Progenitor cell of endocrine pancreas (in vitro differentiated cells): ENCODE measurements at regions not wholly inside any gene's neighbourhood (a gene's known extent, or its start where the extent isn't known, plus 50 kb on each side); places are given as distances from the start of the nearest gene placed in this dataset.

Source experiments
- DNase-seq: peaks from one replicate; pipeline ENCODE4 v3.0.0; 2021; ENCODE audit warnings: low spot score; ENCODE audit not compliant: unreplicated experiment
- H3K27ac Mint-ChIP-seq: 2 replicates; pipeline ENCODE4 v1.8.0; 2021; ENCODE audit warnings: mild to moderate bottlenecking, moderate library complexity, mixed read lengths
- H3K27me3 Mint-ChIP-seq: 2 replicates; pipeline ENCODE4 v1.8.0; 2021; ENCODE audit warnings: mixed read lengths
- H3K36me3 Mint-ChIP-seq: 2 replicates; pipeline ENCODE4 v1.8.0; 2022; ENCODE audit warnings: mixed read lengths; ENCODE audit not compliant: insufficient read depth
- H3K4me1 Mint-ChIP-seq: 2 replicates; pipeline ENCODE4 v1.8.0; 2021; ENCODE audit warnings: low read depth, mixed read lengths
- H3K4me3 Mint-ChIP-seq: 2 replicates; pipeline ENCODE4 v1.8.0; 2021; ENCODE audit warnings: low read depth, mild to moderate bottlenecking, moderate library complexity, mixed read lengths
- H3K9me3 Mint-ChIP-seq: 2 replicates; pipeline ENCODE4 v1.8.0; 2021; ENCODE audit warnings: low read depth, mixed read lengths
- TF ChIP-seq, protein P1 (sequence below): fragments of 200-600 bp; sonication (generic); IDR thresholded peaks from one replicate; pipeline ENCODE4 v1.5.0; 2021; ENCODE audit warnings: antibody characterized with exemption, mild to moderate bottlenecking; ENCODE audit not compliant: unreplicated experiment

DNA sequence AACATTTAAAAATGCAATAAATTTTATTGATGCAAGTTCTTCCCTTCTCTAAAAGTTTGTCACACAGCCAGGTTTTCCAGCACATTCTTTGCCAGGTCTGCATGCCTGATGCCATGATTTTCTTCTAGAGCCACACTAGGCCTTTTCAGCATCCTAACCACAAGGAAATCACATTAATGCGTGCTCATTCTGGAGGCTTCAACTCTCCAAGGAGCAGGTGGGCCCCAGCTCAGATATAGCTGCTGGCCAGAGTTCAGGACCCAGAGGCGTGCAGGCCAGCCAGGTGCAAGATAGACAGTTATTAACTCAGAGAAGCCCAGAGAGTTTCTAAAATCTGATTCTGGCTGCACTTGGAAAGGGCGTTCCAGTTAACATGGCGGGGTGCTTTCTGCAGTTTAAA is 124.5 kb upstream of the MAF start:
- Mint-ChIP-seq H3K9me3 (peaks cover 9% of the 10 kb centered on the region), H3K27ac (no peak overlapping the region), H3K4me1 (peaks cover 13% of the 10 kb centered on the region), H3K36me3 (peaks cover 3% of the 10 kb centered on the region), H3K4me3 (no peak overlapping the region), H3K27me3 (no peaks in the 10 kb centered on the region)
- TF ChIP-seq, protein P1, sequence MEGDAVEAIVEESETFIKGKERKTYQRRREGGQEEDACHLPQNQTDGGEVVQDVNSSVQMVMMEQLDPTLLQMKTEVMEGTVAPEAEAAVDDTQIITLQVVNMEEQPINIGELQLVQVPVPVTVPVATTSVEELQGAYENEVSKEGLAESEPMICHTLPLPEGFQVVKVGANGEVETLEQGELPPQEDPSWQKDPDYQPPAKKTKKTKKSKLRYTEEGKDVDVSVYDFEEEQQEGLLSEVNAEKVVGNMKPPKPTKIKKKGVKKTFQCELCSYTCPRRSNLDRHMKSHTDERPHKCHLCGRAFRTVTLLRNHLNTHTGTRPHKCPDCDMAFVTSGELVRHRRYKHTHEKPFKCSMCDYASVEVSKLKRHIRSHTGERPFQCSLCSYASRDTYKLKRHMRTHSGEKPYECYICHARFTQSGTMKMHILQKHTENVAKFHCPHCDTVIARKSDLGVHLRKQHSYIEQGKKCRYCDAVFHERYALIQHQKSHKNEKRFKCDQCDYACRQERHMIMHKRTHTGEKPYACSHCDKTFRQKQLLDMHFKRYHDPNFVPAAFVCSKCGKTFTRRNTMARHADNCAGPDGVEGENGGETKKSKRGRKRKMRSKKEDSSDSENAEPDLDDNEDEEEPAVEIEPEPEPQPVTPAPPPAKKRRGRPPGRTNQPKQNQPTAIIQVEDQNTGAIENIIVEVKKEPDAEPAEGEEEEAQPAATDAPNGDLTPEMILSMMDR, result no peak
- no peak for DNase-seq

DNA sequence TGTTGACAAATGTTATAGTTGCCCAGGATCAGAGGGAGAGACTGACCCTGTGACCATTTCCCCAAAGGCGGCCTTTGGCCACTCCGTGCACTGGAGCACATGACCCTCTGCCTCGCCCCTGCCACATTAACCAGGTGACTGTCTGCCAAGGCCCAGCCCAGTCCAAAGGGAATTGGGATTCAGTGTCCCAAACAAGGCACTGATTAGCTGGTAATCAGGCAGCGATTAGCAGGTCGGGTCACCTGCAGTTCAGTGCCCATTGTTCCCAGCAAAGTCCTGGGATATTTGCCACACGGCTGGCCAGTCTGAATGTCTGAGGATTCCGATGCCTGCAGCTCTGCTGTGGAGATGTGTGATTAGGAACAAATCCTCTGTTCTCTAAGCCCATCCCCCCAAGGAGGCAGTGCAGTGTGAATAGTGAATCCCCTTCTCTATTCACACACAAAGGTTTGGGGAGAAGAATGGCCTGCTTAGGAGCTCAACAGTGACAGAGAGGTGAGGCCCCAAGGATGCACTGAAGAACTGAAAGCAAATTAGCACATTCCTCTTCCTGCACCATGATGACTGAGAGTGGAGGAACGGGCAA is 123.1 kb upstream of the MAF start:
- Mint-ChIP-seq H3K4me3 (no peak overlapping the region), H3K27ac (peak overlapping the region; percentile 94), H3K4me1 (peaks cover 13% of the 10 kb centered on the region), H3K36me3 (peaks cover 3% of the 10 kb centered on the region), H3K27me3 (no peaks in the 10 kb centered on the region), H3K9me3 (peaks cover 9% of the 10 kb centered on the region)
- TF ChIP-seq, protein P1, result no peak
- no peak for DNase-seq

DNA sequence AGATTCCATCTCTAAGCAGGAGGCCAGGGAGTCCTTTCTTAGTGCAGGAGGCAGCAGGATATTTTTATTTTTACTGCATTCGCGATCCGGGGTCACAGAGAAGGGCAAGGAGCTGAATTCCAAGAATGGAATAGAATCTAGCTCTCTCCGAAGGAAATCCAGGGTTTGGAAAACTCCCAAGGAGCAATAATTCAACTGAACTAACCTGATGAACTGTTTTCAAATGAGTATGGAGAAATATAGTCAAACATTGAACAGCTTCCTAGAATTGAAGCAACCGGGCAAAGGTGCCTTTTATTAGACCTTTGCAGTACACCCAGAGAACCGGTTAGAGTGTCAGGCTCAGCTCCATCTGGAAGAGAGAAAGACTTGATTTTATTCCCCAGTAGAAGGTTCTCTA is 120.7 kb upstream of the MAF start:
- Mint-ChIP-seq H3K9me3 (peaks cover 9% of the 10 kb centered on the region), H3K4me3 (no peak overlapping the region), H3K27me3 (no peaks in the 10 kb centered on the region), H3K36me3 (peaks cover 3% of the 10 kb centered on the region), H3K4me1 (peaks cover 18% of the 10 kb centered on the region), H3K27ac (no peak overlapping the region)
- TF ChIP-seq, protein P1, result no peak
- DNase-seq, result no peak

DNA sequence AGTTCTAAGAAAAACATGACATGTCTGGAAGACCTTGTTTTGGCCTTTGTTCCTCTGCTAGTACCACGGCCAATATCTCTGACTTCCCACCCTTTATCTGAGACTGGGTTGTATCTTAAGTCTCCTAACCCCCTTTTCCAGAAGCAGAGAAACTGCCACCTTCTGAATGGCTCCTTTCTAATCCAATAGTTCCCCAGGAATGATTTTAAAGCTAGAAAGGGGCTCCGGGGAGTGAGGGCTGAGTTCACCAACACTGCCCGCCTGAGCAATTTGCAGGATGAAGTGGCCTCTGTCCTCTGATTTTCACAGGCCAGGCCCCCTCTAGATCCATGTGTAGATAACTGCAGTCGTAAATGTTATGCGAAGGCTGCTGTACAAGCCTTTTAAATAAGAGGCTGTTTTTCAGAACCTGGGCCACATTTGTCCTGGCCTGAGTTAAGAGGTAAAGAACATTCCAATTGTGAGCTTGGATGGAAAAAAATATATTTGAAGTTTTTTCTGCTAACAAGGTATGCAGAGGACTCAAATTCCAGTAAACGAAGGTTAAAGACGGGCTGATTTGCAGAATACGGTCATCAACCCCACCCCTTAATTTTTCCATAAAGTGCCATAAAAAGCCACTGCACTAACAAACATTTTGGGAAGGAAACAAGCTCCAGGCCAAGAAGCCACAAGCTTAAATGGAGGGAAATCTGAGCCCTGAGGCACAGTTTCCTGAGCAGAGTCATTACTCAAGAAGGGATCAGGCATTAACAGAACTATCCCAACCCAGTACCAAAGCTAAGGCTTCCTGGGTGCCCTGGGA is 117.0 kb upstream of the MAF start:
- no peak overlapping the region for H3K4me3 Mint-ChIP-seq
- TF ChIP-seq, protein P1, result no peak
- H3K27me3 Mint-ChIP-seq, result no peaks in the 10 kb centered on the region
- peaks cover 6% of the 10 kb centered on the region for H3K9me3 Mint-ChIP-seq
- peaks cover 3% of the 10 kb centered on the region for H3K36me3 Mint-ChIP-seq
- no peak overlapping the region for H3K27ac Mint-ChIP-seq
- H3K4me1 Mint-ChIP-seq, result peaks cover 17% of the 10 kb centered on the region
- no peak for DNase-seq

DNA sequence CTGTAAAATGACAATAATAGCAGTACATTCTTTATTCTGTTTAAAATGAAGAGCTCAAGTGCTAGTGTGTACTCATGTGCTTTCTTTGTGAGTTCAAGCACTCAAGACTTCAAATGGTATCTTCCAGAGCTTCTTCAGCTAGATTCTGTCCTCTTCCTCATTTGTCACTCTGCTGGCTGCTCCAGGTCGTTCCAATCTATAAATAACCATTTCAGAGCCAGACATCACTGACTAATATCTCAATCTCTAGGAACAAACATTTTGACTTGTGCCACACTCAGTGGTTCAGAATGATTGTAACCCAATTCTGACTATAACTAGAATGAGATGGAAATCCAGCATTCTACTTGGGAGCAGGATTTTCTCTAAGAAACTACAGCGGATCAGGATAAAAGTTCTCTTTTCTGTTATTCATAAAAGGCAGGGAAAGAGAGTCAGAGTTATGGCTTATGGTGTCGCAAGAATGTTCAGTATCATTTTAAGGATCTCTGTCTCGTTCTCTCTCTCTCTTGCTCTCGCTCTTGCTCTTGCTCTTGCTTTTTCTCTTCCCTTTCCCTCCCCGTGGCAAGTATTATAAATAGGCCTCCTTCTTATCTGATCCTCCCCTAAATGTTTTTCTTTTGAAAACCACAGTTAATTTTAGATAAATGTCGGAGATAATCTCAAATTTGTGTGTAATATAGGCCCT is 116.3 kb upstream of the MAF start:
- H3K27me3 Mint-ChIP-seq, result no peaks in the 10 kb centered on the region
- H3K4me3 Mint-ChIP-seq, result no peak overlapping the region
- no peaks in the 10 kb centered on the region for H3K9me3 Mint-ChIP-seq
- peaks cover 12% of the 10 kb centered on the region for H3K4me1 Mint-ChIP-seq
- TF ChIP-seq, protein P1, result no peak
- no peaks in the 10 kb centered on the region for H3K36me3 Mint-ChIP-seq
- no peak for DNase-seq
- no peak overlapping the region for H3K27ac Mint-ChIP-seq
